ENCODE measurements at regions not wholly inside any gene's neighbourhood (a gene's known extent, or its start where the extent isn't known, plus 50 kb on each side); places are given as distances from the start of the nearest gene placed in this dataset.
"Not testable (repeated sequence)": the region's sequence is repeated elsewhere in the genome, so short reads cannot be mapped to it uniquely, and the experiment has no call there.

DNA sequence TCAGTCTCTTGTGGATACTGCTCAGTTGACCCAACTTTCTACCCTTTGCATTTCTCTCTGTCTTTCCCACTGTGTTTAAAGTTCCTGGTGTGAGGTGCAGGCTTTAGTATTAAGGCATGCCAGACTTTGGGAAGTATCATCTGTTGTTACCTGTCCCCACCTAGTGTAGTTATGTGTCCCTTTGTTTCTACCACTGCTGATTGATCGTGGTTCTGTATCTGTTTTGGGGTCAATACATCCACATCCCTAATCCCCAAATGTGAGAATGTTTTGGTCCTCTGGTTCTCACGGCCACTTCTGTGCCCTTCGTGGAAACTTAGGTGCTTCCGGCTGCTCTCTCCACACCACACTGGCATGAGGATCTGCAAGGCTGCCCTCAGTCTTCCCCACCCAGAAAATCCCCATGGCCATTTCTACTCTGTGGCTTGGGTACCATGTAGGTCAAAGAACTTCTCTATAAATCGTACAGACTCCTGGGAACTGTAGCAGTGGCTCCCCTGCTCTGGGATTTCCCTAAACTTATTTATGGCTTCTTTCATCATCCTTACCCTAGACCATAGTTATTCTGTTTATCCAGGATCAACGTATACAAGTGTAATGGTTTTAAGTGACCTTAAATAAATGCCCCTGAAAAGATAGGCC, 443.2 kb downstream of the XYLT1 start:
- FAIRE-seq: no peak
- DNase-seq (ENCODE audit: low spot score in 2 of 2): no peak

DNA sequence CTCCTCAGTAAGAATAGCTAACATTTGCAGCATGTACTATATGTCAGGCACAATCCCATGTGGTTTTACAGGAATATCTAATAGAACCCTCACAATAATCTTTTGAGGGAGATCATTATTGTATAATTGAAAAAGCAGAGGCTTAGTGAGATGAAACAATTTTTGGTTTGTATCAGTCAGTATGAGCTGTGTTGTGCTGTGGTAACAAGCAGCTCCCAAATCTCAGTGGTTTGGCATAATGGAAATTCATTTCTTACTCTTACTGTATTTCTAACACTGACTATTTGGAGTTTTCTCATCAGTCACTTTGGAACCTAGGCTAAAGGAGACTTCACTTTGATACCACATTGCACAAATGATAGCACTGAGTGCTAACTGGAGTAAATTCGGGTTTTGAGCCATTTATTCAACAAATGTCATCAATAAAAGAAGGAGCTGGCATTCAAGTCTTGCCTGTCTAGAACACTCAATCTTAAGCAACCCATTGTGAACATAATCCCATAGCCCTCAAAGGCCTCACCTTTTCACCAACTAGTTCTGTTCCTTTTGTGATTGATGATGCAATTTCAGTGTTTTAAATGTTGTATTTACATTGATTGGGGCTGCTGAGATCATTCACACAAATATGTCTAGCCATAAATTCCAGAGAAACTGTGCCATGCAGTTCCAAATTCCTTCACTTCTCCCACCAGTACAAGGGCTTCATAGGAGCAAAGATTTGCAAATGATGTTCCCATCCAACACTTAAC, 441.0 kb downstream of the XYLT1 start:
- DNase-seq (ENCODE audit: low spot score in 2 of 2) (no peak), FAIRE-seq (no peak)

DNA sequence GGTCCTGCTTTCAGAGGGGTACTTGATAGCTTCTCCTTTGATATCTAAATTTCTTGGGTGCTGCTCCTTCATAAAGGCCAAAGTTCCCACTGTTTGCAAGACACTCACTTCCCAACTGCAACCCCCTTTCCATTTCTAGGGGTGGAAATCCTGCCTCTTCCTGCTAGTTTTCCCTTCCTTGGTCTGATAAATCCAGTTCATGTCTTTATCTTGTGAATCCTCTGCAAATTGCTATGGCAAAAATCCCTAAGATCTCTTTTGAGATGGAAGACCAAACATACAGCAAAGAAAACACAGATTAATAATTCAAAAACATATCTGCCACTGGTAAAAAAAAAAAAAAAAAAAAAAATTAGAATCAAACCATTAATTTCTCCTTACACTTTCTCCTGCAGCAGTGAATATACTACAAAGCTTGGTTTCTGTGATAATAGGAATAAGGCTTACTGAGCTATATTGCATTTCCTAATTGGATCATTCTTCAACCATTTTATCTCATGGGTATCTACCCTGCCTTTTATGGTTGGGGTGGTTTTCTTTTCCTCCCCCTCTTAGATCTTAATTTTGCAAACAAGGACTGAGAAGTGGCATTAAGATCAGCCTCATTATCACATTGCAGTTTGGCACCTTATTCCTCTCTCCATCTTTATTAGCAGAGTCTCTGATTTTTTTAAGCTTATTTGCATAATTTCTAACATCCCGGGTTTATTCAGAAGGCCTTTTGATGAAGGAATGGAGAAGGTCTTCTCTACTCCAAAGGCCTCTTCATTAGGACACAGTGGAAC, 439.1 kb downstream of the XYLT1 start:
- no peak for FAIRE-seq
- no peak for DNase-seq (ENCODE audit: low spot score in 2 of 2)

DNA sequence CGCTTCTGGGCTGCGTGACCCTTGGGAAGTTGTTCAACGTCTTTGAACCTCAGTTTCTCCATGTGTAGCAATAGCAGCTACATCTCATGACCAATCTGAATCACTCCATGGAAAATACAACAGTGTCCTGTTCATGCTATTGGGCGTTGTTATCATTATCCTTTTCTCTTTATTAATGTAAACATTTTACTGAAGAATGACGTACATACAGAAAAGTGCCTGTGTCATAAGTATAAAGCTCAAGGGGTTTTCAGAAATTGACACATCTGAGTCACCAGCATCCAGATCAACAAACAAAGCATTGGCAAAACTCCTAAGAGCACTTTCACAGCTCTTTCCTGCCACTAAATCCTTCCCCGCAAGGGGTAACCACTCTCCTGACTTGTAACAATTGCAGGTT, 438.4 kb downstream of the XYLT1 start:
- no peak for FAIRE-seq
- no peak for DNase-seq (ENCODE audit: low spot score in 2 of 2)

DNA sequence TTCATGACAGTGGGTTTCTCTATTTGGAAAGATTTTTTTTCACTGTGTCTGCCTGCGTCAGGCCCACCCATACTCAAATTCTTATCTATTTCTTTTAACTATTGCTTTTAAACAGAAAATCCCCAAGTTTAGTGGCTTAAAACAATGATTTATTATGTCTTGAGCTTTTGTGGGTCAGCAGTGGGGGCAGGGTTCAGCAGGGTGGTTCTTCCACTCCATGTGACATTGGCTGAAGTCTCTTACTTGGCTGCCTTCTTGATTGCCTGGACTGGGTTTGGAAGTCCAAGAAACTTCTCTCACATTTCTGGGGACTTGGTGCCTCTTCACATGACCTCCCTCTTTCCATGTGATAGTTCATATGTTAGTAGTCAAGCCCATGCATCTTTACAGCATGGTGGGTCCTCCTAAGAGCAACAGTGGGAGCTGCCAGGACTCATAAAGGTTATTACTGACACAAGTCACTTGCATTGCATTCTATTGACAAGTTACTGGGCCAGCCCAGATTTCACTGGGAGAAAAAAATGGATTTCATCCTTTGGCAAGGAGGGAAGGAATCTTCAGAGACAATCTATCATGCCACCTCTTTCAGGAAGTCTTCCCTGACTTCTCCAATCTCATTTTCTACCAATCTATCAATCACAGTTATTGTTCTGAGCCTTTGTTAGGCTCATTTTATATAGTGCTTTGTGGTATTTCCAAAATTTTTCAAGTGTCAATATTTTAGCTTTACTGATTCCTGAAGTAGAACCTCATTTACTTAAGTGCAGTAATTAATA, 436.1 kb downstream of the XYLT1 start:
- DNase-seq (ENCODE audit: low spot score in 2 of 2) (no peak), FAIRE-seq (no peak)

DNA sequence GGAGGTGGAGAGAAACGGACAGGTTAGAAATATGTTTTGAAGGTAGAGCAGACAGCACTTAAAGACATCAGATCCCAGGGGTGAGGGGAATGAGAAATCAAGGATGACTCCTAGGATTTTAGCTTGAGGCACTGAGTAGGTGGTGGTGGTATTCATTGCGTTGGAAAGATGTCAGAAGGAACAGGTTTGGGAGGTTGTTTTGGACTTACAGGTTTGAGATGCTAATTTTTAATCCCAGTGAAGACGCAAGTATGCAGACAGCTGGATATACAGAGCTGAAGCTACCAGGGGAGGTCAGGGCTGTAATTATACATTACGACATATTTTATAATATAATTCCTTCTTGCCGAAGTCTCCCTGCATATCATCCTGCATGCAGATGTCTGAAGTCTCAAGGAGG, 433.3 kb downstream of the XYLT1 start:
- DNase-seq (ENCODE audit: low spot score in 2 of 2): no peak
- FAIRE-seq: no peak

DNA sequence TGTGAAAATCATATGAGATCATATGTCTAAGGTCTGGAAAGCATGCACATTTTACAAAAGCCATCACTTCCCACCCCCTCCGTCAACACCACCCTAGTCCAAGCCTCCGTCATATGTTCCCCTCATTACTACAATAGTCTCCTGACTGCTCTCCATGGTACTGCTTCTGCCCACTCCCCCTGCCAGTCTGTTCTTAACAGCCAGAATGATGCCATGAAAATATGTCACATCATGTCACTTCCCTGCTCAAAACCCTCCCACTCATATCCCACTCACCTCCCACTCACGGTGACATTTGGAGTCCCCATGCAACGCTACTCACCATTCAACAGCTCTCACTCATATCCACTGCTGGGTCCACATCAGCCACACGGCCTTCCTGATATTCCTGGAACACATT, 432.3 kb downstream of the XYLT1 start:
- FAIRE-seq: no peak
- DNase-seq (ENCODE audit: low spot score in 2 of 2): no peak

DNA sequence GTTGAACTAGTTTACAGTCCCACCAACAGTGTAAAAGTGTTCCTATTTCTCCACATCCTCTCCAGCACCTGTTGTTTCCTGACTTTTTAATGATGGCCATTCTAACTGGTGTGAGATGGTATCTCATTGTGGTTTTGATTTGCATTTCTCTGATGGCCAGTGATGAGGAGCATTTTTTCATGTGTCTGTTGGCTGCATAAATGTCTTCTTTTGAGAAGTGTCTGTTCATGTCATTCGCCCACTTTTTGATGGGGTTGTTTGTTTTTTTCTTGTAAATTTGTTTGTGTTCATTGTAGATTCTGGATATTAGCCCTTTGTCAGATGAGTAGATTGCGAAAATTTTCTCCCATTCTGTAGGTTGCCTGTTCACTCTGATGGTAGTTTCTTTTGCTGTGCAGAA, 421.7 kb downstream of the XYLT1 start:
- FAIRE-seq: not testable (repeated sequence)

DNA sequence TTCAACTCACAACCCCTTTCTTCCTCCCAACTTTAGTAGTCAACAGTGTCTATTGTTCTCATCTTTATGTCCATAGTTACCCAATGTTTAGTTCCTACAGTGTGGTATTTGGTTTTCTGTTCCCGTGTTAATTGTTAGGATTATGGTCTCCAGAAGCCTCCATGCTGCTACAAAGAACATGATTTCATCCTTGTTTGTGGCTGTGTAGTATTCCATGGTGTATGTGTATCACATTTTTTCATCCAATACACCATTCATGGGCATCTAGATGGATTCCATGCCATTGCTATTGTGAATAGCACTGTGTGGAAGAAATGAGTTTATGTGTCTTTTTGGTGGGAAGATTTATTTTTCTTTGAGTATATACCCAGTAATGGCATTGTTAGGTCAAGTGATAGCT, 420.3 kb downstream of the XYLT1 start:
- no peak for FAIRE-seq

More for the DNA sequence above, 421.7 kb downstream of the XYLT1 start:
- not testable (repeated sequence) for DNase-seq (ENCODE audit: low spot score in 2 of 2)

More for the DNA sequence above, 420.3 kb downstream of the XYLT1 start:
- no peak for DNase-seq (ENCODE audit: low spot score in 2 of 2)
